ENCODE measurements at regions not wholly inside any gene's neighbourhood (a gene's known extent, or its start where the extent isn't known, plus 50 kb on each side); places are given as distances from the start of the nearest gene placed in this dataset.

- H3K4me3 ChIP-seq (ENCODE audit: low read depth, low read length), result no peak overlapping the region
- TF ChIP-seq CTCF (IDR thresholded peaks at IDR 0.05; ENCODE audit: low read depth, low read length) (no peak), POLR2A (IDR thresholded peaks at IDR 0.05; ENCODE audit: extremely low read depth, insufficient read length) (no peak), MAX (IDR thresholded peaks at IDR 0.05; ENCODE audit: low read depth, low read length) (no peak), MYC (IDR thresholded peaks at IDR 0.05; ENCODE audit: low read depth, low read length) (no peak)
- no peak for DNase-seq (ENCODE audit: low read depth)
Observed at GRCh38 chr18:43435851-43436250, 158.6 kb upstream of the SYT4 start.

- no peak overlapping the region for H3K4me3 ChIP-seq (ENCODE audit: low read depth, low read length)
- no peak for TF ChIP-seq MAX (IDR thresholded peaks at IDR 0.05; ENCODE audit: low read depth, low read length)
- no peak for TF ChIP-seq MYC (IDR thresholded peaks at IDR 0.05; ENCODE audit: low read depth, low read length)
- TF ChIP-seq CTCF (IDR thresholded peaks at IDR 0.05; ENCODE audit: low read depth, low read length), result no peak
- TF ChIP-seq POLR2A (IDR thresholded peaks at IDR 0.05; ENCODE audit: extremely low read depth, insufficient read length), result no peak
Observed at GRCh38 chr18:43442131-43442530, 164.8 kb upstream of the SYT4 start.

GRCh38 chr18:43442571-43442970 is 165.3 kb upstream of the SYT4 start:
- DNase-seq (ENCODE audit: low read depth), result no peak
- no peak for TF ChIP-seq MYC (IDR thresholded peaks at IDR 0.05; ENCODE audit: low read depth, low read length)
- no peak for TF ChIP-seq MAX (IDR thresholded peaks at IDR 0.05; ENCODE audit: low read depth, low read length)
- no peak for TF ChIP-seq POLR2A (IDR thresholded peaks at IDR 0.05; ENCODE audit: extremely low read depth, insufficient read length)
- TF ChIP-seq CTCF (IDR thresholded peaks at IDR 0.05; ENCODE audit: low read depth, low read length), result no peak
- H3K4me3 ChIP-seq (ENCODE audit: low read depth, low read length), result no peak overlapping the region

More at GRCh38 chr18:43442131-43442530, 164.8 kb upstream of the SYT4 start:
- no peak for DNase-seq (ENCODE audit: low read depth)

GRCh38 chr18:43465483-43465882 is 188.2 kb upstream of the SYT4 start:
- no peak overlapping the region for H3K4me3 ChIP-seq (ENCODE audit: low read depth, low read length)
- TF ChIP-seq CTCF (IDR thresholded peaks at IDR 0.05; ENCODE audit: low read depth, low read length) (no peak), MAX (IDR thresholded peaks at IDR 0.05; ENCODE audit: low read depth, low read length) (no peak), MYC (IDR thresholded peaks at IDR 0.05; ENCODE audit: low read depth, low read length) (no peak), POLR2A (IDR thresholded peaks at IDR 0.05; ENCODE audit: extremely low read depth, insufficient read length) (no peak)
- DNase-seq (ENCODE audit: low read depth), result no peak

- TF ChIP-seq POLR2A (IDR thresholded peaks at IDR 0.05; ENCODE audit: extremely low read depth, insufficient read length) (no peak), MYC (IDR thresholded peaks at IDR 0.05; ENCODE audit: low read depth, low read length) (no peak), CTCF (IDR thresholded peaks at IDR 0.05; ENCODE audit: low read depth, low read length) (no peak), MAX (IDR thresholded peaks at IDR 0.05; ENCODE audit: low read depth, low read length) (no peak)
- no peak overlapping the region for H3K4me3 ChIP-seq (ENCODE audit: low read depth, low read length)
- no peak for DNase-seq (ENCODE audit: low read depth)
Observed at GRCh38 chr18:43471873-43472272, 194.6 kb upstream of the SYT4 start.

GRCh38 chr18:43481069-43481468 is 203.8 kb upstream of the SYT4 start:
- no peak overlapping the region for H3K4me3 ChIP-seq (ENCODE audit: low read depth, low read length)
- no peak for TF ChIP-seq MYC (IDR thresholded peaks at IDR 0.05; ENCODE audit: low read depth, low read length)
- no peak for TF ChIP-seq CTCF (IDR thresholded peaks at IDR 0.05; ENCODE audit: low read depth, low read length)
- TF ChIP-seq POLR2A (IDR thresholded peaks at IDR 0.05; ENCODE audit: extremely low read depth, insufficient read length), result no peak
- TF ChIP-seq MAX (IDR thresholded peaks at IDR 0.05; ENCODE audit: low read depth, low read length), result no peak
- no peak for DNase-seq (ENCODE audit: low read depth)
